ENCODE measurements at regions not wholly inside any gene's neighbourhood (a gene's known extent, or its start where the extent isn't known, plus 50 kb on each side); places are given as distances from the start of the nearest gene placed in this dataset.

DNA sequence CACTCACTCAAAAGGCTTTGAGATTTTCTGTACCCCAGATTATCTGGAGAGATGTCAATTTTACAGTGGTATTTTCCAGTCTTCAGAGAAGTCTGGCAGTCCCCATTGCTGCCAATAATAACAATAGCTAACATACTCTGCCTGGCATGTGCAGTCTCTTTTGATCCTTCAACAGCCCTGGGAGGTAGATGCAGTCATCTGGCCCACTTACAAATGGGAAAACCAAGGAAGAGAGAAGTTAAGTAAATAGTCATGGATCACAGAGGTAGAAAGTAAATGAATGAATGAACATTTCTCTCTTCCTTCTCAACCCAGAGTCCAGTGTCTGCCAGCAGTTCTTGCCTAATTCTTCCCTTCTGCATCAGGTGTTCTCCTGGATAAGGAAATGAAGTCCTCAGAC is 113.0 kb upstream of the EDNRA start:
- no peak for DNase-seq

DNA sequence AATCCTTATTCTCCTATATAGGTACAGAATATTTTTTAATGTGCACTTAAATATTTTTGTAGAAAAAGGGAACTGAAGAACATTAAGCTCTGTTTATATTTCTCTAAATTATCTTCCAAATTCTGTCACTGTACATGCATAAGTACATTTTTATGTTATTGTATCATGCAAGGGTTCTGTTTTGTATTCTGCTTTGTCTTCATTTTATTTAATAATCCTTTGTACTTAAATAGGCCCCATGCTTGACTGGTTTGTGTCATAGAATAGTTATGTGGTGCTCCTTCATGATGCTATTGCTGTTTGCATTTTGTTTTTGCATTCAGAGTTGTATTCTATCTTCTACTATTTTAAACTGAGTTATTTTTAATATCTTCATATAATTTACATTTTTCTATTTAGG is 111.9 kb upstream of the EDNRA start:
- no peak for DNase-seq

GRCh38 chr4:147370473-147370872 is 110.4 kb upstream of the EDNRA start:
- no peak for DNase-seq

DNA sequence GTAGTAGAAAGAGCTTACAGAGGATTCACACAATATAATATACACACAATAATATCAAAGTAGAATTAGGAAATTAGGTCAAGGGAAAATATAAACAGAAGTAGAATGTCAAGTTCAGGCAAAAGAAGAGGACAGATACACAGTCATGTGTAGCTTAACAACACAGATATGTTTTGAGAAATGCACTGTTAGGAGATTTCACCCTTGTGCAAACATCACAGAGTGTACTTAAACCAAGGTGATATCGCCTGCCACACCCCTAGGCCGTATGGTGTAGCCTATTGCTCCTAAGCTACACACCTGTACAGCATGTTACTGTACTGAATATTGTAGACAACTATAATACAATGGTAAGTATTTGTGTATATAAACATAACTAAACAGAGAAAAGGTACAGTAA is 110.0 kb upstream of the EDNRA start:
- DNase-seq: no peak

- no peak for DNase-seq
Measured at GRCh38 chr4:147371661-147372060, 109.2 kb upstream of the EDNRA start.

DNA sequence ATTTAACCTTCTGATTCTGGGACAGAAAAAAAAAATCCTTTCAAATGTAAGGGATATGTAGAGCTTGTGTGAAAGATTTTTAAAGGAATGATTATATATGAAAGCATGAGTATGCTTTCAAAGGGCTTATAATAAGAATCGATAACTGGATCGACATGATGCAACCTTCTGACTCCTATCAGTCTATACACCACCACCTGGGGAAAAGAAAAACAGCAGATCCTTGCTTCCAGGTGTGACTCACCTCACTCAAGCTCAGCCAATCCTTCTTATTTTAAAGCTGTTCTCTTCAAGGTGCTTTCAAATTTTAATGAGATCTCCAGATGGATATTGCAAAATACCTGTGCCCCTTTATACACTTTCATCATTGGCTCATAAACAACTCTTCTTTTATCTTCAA is 102.1 kb upstream of the EDNRA start:
- DNase-seq: no peak

DNA sequence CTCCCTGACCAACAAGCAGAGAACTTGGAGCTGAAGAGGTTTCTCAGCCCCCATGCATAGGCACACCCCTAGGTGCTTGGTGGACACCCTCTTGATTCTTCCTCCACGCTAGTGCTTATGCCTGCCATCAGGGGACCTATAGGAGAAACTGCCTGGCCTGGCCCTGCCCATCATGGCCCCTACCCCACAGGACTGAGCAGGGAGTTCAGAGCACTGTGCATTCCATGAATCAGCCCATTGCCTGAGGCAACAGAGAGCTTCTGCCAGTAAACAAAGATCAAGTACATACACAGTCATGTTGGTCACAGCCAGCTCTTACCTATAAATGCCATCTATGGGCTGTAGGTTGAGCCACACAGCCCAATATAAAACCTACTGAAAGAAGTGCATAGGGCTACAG is 99.1 kb upstream of the EDNRA start:
- DNase-seq: no peak

GRCh38 chr4:147388018-147388417 is 92.9 kb upstream of the EDNRA start:
- no peak for DNase-seq

DNA sequence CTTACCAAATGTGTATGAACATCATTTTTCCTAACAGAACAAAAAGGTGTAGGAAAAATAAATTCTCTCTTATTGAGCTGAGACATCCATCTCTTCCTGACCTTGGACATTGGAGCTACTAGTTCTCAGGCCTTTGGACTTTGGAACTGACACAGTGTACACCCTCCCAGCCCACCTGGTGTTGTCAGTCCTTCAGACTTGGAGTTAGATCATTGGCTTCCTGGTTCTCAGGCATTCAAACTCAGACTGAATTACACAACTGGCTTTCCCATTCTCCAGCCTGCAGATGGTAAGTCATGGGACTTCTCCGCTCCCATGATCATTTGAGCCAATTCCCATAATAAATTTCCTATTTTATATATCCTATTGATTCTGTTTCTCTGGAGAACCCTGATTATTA is 84.8 kb upstream of the EDNRA start:
- DNase-seq: no peak

- DNase-seq: no peak
Measured at GRCh38 chr4:147398556-147398955, 82.3 kb upstream of the EDNRA start.

DNA sequence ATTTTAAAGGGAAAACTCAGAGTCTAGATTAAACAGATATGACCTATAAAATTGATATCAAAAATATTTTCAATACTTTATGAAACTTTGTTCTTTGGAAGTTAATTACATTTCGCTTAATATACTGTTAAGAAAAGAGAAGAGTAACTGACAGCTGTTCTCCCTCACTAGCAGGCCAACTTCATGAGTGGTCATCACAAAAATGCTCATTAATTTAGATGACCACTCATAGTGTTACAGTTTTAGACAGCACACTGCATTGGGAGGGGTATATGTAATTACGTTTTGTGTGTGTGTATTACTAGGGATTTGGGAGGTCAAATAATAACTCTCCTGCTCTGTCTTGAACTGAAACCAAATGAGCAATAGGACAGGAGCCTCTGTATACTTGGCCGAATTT is 80.2 kb upstream of the EDNRA start:
- DNase-seq: no peak

DNA sequence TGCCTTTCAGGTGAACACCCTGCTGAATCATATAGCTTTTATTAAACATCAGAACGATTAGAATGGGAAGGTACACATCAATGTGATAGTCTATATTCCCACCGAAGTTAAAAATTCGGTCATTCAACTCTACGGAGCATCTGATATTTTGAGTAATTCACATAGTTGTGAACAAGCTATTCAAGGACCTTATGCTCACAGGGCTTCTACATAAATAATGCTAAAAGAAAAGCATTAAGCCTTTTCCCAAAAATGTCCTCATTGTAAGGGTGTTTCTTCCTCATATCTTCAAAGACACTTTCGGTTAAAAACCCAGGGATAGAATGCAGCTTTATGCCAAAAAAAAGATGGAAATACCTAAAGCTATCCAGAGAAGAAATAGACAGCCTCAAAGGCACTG is 79.7 kb upstream of the EDNRA start:
- DNase-seq: no peak

DNA sequence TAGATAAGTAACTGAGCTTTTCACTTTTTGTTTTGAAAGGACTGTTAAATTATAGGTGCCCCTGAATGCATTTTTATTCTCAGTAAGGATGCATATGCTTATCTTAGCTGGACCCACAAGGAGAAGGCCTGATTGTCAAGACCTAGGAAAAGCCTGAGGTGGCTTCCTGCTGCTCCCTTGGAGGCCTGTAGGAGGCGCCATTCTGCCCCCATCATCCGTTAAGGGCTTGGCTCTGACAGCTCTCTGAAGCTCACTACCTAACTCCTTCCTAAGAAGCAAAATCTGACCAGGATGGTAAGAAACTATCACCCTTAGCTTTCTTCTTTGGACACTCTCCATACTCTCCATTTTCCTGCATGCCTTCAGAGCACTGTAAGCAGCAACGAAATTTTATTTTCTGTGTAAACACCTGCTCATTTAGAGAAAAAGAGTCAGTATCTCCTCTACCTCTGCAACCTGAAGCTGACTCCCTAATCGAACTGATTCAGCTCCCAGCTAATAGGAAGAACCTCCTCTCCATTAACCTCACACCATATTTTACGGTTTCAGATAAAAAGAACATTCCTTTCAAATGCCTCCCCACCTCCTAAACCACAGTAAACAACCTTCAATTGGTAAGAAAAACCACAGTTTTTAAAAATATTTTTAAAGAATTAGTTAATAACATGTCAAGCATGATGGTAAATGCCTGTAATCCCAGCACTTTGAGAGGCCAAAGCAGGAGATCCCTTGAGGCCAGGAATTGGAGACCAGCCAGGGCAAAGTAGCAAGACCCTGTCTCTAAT is 73.4 kb upstream of the EDNRA start:
- no peak for DNase-seq

- no peak for DNase-seq
Measured at GRCh38 chr4:147408189-147408588, 72.7 kb upstream of the EDNRA start.

DNA sequence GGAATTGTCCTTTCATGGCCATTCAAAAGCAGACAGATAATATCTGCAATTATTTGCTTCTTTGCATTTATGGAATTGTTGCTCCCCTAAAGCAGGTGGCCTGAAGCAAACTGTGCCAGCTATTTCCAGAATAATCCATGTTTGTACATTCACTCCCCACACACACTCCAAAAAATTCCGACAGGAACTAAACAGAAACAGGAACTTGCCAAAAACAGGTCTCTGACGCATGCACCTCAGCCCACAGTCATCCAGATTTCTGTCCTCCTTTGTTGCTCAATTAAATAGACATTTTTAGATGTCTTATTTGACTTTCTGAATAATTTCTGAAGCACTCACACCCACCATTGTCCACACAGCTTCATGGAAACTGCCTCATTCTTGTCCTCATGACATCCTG is 71.5 kb upstream of the EDNRA start:
- no peak for DNase-seq

GRCh38 chr4:147418226-147418625 is 62.7 kb upstream of the EDNRA start:
- no peak for DNase-seq

DNA sequence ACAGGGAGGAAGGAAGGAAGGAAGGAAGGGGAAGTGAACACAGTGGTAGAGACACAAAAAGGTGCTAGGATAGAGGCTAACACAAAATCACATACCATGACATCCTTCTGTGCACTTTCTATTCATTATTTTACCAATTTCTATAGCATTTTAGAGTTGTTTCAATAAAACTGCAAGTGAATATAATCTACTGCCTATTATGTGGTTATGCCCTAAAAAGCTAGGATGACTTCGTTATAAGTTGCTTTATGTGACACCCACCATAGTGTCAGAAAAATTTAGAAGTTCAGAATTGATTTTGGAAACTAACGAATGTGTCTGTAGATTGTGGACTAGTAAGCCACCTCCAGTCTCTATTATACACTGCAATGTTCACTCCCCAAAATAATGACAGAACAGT is 59.4 kb upstream of the EDNRA start:
- no peak for DNase-seq

DNA sequence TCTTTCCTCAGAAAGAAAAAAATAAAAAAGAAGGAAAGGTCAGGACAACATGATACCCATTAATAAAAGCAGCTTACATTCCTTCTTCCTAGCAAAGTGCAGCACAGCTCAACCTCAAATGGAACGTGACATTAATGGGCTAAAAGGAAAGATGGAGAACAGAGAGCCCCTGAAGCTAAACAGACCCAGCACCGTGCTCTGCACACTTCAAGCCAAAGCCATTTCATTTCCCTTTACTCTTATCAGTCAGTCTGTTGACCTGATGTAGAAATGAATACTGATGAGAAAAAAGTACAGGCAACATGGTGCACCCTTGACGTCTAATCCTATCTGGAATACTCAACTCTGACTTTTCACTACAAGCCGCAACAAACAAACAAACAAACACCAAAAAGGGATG is 57.7 kb upstream of the EDNRA start:
- no peak for DNase-seq

DNA sequence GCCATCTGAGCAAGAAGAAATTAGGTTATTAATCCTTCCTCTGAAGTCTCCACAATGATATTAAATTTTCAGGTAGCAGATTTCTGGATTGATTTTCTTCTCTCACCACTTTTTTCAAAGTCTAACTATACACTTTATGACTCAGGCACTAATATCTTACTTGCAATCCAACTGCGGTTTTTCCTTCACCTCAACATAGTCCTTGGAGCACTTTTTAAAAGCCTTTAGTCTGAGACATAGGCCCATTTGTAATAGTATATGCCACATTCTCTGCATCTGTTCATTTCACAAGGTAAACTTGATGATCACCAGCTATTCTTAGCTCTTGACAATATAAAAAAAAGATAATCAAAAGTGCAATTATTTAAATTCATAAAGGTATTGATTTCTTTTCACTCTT is 55.9 kb upstream of the EDNRA start:
- no peak for DNase-seq

DNA sequence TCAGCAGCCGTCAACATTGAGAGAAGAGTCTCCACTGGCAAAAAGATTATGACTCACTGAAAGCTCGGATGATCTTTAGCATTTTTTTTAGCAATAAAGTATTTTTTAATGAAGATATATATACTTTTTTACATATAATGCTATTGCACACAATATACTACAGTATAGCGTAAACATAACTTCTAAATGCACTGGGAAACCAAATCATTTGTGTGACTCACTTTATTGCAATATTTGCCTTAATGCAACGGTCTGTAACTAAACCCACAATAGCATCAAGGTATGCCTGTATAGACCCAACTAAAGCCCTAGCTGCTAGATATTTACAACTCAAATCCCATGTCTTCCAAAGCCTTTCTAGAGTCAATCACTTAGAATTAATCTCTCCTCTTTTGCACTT is 52.3 kb upstream of the EDNRA start:
- DNase-seq: no peak

- no peak for DNase-seq
Measured at GRCh38 chr4:147430111-147430510, 50.8 kb upstream of the EDNRA start.
